Activated naive CD8-positive, alpha-beta T cell treated with anti-CD3 and anti-CD28 coated beads, Interleukin-2, amount 10 ng/mL, durations not matched to agents 7 days and 5 days (primary cell): ENCODE measurements at regions not wholly inside any gene's neighbourhood (a gene's known extent, or its start where the extent isn't known, plus 50 kb on each side); places are given as distances from the start of the nearest gene placed in this dataset.

Source experiments
- ATAC-seq: fragments of 150-1000 bp; cut with Tn5 transposase; one replicate; pipeline ENCODE4 v1.10.0; 2021; ENCODE audit warnings: low read depth, moderate library complexity
- POLR2A ChIA-PET: fragments of 350-600 bp; sonication (Branson Sonifier 250); formaldehyde crosslinking; loops from one replicate; lab custom pipeline; 2021; ENCODE audit warnings: antibody characterized with exemption; lab: Charles Lee
- DNase-seq: peaks from one replicate; pipeline ENCODE4 v3.0.0; 2021
- H3K27ac Mint-ChIP-seq: one replicate; pipeline ENCODE4 v1.8.0; 2022; ENCODE audit warnings: mild to moderate bottlenecking, mixed read lengths
- H3K27me3 Mint-ChIP-seq: one replicate; pipeline ENCODE4 v1.8.0; 2022; ENCODE audit warnings: mild to moderate bottlenecking, moderate library complexity, mixed read lengths
- H3K36me3 Mint-ChIP-seq: one replicate; pipeline ENCODE4 v1.8.0; 2021; ENCODE audit warnings: mild to moderate bottlenecking, mixed read lengths
- H3K4me1 Mint-ChIP-seq: one replicate; pipeline ENCODE4 v1.8.0; 2021; ENCODE audit warnings: mixed read lengths
- H3K4me3 Mint-ChIP-seq: one replicate; pipeline ENCODE4 v1.8.0; 2022; ENCODE audit warnings: mild to moderate bottlenecking, moderate library complexity, mixed read lengths
- H3K9me3 Mint-ChIP-seq: one replicate; pipeline ENCODE4 v1.8.0; 2021; ENCODE audit warnings: mixed read lengths

- no peaks in the 10 kb centered on the region for H3K4me1 Mint-ChIP-seq
Measured at GRCh38 chr5:158644301-158644700, 455.4 kb downstream of the EBF1 start.

GRCh38 chr5:158643840-158644239, 455.9 kb downstream of the EBF1 start:
- POLR2A ChIA-PET: no interaction called here
- H3K4me1 Mint-ChIP-seq: no peaks in the 10 kb centered on the region
- H3K27ac Mint-ChIP-seq: no peak overlapping the region
- ATAC-seq: no peak
- H3K4me3 Mint-ChIP-seq: no peak overlapping the region
- H3K36me3 Mint-ChIP-seq: no peaks in the 10 kb centered on the region
- no peak for DNase-seq
- H3K9me3 Mint-ChIP-seq: peaks cover 2% of the 10 kb centered on the region
- H3K27me3 Mint-ChIP-seq: no peaks in the 10 kb centered on the region

More at GRCh38 chr5:158644301-158644700, 455.4 kb downstream of the EBF1 start:
- Mint-ChIP-seq H3K27ac (no peak overlapping the region), H3K4me3 (no peak overlapping the region), H3K9me3 (peaks cover 2% of the 10 kb centered on the region), H3K27me3 (no peaks in the 10 kb centered on the region), H3K36me3 (no peaks in the 10 kb centered on the region)
- POLR2A ChIA-PET: no interaction called here
- no peak for ATAC-seq
- DNase-seq: no peak

DNA sequence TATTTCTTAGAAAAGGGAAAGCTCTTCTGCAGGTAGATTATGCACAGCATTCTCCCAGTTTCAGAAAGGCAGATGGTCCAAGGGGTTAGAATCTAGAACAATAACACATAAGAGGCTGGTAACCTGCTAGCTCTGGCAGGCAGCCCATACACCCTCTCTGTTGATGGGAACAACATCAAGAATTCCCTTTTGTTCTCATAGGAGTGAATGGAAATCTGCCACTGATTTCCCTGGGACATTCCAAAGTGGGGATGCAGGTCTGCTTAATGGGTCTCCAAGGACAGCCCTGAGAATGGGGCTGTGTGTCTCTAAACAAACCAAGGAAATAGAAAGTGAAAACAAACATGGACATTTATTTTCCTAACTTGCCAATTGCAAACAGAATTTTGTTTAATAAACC, 456.8 kb downstream of the EBF1 start:
- Mint-ChIP-seq H3K4me3 (no peak overlapping the region), H3K4me1 (no peaks in the 10 kb centered on the region), H3K27ac (no peak overlapping the region), H3K27me3 (no peaks in the 10 kb centered on the region), H3K9me3 (peaks cover 2% of the 10 kb centered on the region), H3K36me3 (no peaks in the 10 kb centered on the region)
- DNase-seq: no peak
- ATAC-seq: no peak
- POLR2A ChIA-PET: no interaction called here

DNA sequence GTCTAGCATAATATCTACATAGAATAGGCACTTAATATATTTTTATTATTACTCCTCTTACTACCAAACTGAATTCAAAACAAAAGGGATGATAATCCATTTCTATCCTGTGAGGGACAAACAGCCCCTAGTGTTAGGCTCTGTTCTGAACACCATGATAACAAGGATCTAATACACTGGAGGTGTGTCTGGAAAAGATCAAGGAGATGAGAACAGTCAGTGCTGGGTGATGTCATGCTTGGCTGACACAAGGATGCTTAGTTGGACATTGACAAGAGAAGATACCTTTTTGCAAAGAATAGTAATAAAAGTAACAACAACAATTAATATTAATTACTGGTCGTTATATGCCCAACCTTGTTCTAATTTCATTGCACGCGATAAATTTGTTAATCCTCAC, 458.7 kb downstream of the EBF1 start:
- DNase-seq (no peak), ATAC-seq (no peak)
- Mint-ChIP-seq H3K4me1 (no peaks in the 10 kb centered on the region), H3K27ac (no peak overlapping the region), H3K9me3 (peaks cover 2% of the 10 kb centered on the region), H3K27me3 (no peaks in the 10 kb centered on the region), H3K4me3 (no peak overlapping the region), H3K36me3 (no peaks in the 10 kb centered on the region)
- POLR2A ChIA-PET: no interaction called here

DNA sequence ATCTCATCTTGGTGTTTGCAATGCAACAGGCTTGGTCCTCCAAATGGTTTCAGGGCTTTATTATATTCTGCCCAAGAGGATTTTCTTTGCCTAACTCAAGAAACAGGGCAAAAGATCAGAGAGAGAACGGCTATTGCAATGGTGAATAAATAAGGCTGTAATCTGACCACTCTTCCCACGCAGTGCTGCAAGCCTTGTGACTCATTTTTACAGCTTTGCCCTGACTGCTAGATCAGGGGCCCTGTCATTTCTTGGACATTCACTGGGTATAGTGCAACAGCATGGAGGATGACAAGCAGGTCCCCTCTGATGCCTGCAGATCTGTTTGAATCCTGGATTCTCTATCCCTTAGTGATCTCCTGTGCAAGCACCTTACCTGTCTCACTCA, 459.1 kb downstream of the EBF1 start:
- POLR2A ChIA-PET: no interaction called here
- no peaks in the 10 kb centered on the region for H3K27me3 Mint-ChIP-seq
- H3K4me1 Mint-ChIP-seq: no peaks in the 10 kb centered on the region
- no peak for ATAC-seq
- no peak for DNase-seq
- H3K27ac Mint-ChIP-seq: no peak overlapping the region
- H3K9me3 Mint-ChIP-seq: peaks cover 2% of the 10 kb centered on the region
- H3K36me3 Mint-ChIP-seq: no peaks in the 10 kb centered on the region
- H3K4me3 Mint-ChIP-seq: no peak overlapping the region

GRCh38 chr5:158639881-158640592, 459.7 kb downstream of the EBF1 start:
- Mint-ChIP-seq H3K27me3 (no peaks in the 10 kb centered on the region), H3K4me3 (no peak overlapping the region), H3K36me3 (no peaks in the 10 kb centered on the region), H3K9me3 (peaks cover 1% of the 10 kb centered on the region), H3K27ac (no peak overlapping the region), H3K4me1 (no peaks in the 10 kb centered on the region)
- POLR2A ChIA-PET: no interaction called here
- ATAC-seq (no peak), DNase-seq (no peak)

DNA sequence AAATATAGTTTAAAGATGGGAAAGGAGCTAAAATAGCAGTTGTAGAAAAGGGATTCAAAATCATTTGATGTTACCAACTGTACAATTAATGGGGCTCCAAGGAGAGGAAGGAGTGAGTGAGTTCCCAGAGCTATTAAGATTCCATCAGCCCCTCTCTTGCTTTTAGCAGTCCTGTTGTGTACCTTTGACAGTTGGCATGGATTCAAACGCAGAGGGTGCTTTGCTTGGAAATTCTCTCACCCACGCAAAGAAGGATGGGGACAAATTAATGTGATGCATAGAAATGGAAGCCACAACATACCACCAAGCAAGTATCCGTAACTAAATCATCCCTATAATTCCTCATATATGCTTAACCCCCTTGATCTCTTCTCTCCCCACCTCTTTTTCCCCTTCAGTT, 461.3 kb downstream of the EBF1 start:
- Mint-ChIP-seq H3K36me3 (no peaks in the 10 kb centered on the region), H3K9me3 (peaks cover 1% of the 10 kb centered on the region), H3K4me3 (no peak overlapping the region), H3K27ac (no peak overlapping the region), H3K27me3 (no peaks in the 10 kb centered on the region), H3K4me1 (no peaks in the 10 kb centered on the region)
- POLR2A ChIA-PET: no interaction called here
- DNase-seq (no peak), ATAC-seq (no peak)

GRCh38 chr5:158637039-158637438, 462.7 kb downstream of the EBF1 start:
- Mint-ChIP-seq H3K27ac (no peak overlapping the region), H3K36me3 (no peaks in the 10 kb centered on the region), H3K4me1 (no peaks in the 10 kb centered on the region), H3K27me3 (no peaks in the 10 kb centered on the region), H3K9me3 (peaks cover under 1% of the 10 kb centered on the region), H3K4me3 (no peak overlapping the region)
- DNase-seq (no peak), ATAC-seq (no peak)
- POLR2A ChIA-PET: no interaction called here

GRCh38 chr5:158635565-158635964, 464.2 kb downstream of the EBF1 start:
- Mint-ChIP-seq H3K4me1 (no peaks in the 10 kb centered on the region), H3K4me3 (no peak overlapping the region), H3K27ac (no peak overlapping the region), H3K9me3 (no peaks in the 10 kb centered on the region), H3K27me3 (no peaks in the 10 kb centered on the region), H3K36me3 (no peaks in the 10 kb centered on the region)
- POLR2A ChIA-PET: no interaction called here
- no peak for ATAC-seq
- no peak for DNase-seq

DNA sequence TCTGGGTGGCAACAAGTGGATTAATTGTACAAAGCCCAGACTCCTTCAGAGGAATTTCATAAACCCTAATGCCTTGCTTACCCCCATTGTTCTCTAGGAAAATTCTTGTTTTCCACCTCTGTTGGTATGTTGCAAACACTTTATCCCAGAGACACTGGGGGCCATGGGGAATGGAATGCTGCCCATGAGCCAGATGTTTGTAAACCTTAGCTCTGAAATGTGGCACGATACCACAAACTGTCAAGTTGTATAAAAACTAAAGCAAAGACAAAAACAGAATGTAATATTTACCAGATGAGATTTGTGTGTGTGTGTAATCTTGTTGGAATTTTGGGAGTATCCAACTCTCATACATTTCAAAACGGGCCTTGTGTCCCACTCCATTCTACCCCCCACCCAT, 465.0 kb downstream of the EBF1 start:
- Mint-ChIP-seq H3K36me3 (no peaks in the 10 kb centered on the region), H3K4me3 (no peak overlapping the region), H3K4me1 (no peaks in the 10 kb centered on the region), H3K9me3 (peaks cover 1% of the 10 kb centered on the region), H3K27me3 (no peaks in the 10 kb centered on the region), H3K27ac (no peak overlapping the region)
- no peak for ATAC-seq
- POLR2A ChIA-PET: no interaction called here
- no peak for DNase-seq

GRCh38 chr5:158629591-158630312, 470.0 kb downstream of the EBF1 start:
- H3K27ac Mint-ChIP-seq: no peak overlapping the region
- no peak for ATAC-seq
- H3K4me3 Mint-ChIP-seq: no peak overlapping the region
- no peaks in the 10 kb centered on the region for H3K4me1 Mint-ChIP-seq
- no peaks in the 10 kb centered on the region for H3K27me3 Mint-ChIP-seq
- H3K9me3 Mint-ChIP-seq: peaks cover 1% of the 10 kb centered on the region
- DNase-seq: no peak
- H3K36me3 Mint-ChIP-seq: no peaks in the 10 kb centered on the region
- POLR2A ChIA-PET: no interaction called here

DNA sequence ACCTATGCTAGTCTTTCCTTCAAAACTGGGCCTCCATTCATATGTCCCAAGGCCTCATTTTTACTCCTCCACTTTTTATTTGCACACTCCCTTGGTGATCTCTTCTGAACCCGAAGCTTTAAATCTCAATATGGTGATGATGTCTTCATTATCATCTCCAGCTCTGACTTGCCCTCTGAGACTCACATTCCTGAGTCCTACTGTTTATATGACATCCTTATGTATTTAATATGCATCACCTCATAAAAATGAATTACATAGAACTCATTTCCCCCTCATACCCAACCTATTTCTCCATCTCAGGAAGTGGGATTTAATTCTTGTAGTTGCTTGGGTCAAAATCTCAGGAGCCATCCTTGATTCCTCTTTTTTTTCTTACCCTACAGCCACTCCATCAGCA, 473.0 kb downstream of the EBF1 start:
- POLR2A ChIA-PET: no interaction called here
- Mint-ChIP-seq H3K4me3 (no peak overlapping the region), H3K4me1 (no peaks in the 10 kb centered on the region), H3K36me3 (no peaks in the 10 kb centered on the region), H3K9me3 (peaks cover 3% of the 10 kb centered on the region), H3K27me3 (no peaks in the 10 kb centered on the region), H3K27ac (no peak overlapping the region)
- no peak for DNase-seq
- ATAC-seq: no peak

DNA sequence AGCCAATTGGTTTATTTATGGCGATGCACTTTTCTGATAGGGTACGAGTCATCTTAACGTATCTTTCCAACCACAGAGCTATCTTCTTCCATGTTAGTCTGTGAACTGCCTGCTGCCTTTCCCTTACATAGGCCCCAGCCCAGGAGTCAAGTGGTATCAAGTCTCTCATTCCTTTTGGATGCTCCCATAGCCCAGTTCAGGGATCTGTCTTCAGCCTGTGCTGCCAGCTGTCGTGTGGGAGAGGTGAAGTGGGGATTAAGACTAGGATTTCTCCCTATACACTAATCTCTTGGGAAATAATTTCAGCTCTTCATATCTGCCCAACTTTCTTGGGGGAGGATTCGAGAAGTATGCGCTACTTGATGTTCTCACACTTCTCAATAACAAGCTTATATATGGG, 475.7 kb downstream of the EBF1 start:
- Mint-ChIP-seq H3K4me1 (no peaks in the 10 kb centered on the region), H3K27me3 (no peaks in the 10 kb centered on the region)

DNA sequence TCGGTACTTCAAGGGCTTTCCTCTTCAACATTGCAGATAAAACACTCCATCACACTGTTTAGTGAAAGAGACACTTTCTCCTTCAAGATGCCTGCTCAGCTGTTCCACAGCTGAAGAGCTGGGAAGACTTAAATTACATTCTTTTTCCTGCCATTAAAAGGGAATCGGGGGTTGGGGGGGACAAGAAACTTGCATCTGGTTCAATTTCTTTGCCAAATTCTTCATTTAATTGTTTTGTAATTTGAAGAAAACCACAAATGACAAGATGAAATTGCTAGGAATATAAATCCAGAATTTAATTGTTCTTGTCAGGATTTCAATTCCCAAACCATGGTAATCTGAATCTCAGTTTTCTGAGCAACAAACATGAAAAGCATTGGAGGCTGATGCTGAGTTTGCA, 478.3 kb downstream of the EBF1 start:
- Mint-ChIP-seq H3K27ac (no peak overlapping the region), H3K4me3 (no peak overlapping the region), H3K27me3 (no peaks in the 10 kb centered on the region)

More for the DNA sequence above, 475.7 kb downstream of the EBF1 start:
- no peak overlapping the region for H3K4me3 Mint-ChIP-seq
- H3K27ac Mint-ChIP-seq: no peak overlapping the region
- POLR2A ChIA-PET: no interaction called here
- peaks cover 2% of the 10 kb centered on the region for H3K9me3 Mint-ChIP-seq
- H3K36me3 Mint-ChIP-seq: no peaks in the 10 kb centered on the region
- ATAC-seq (no peak), DNase-seq (no peak)

More for the DNA sequence above, 478.3 kb downstream of the EBF1 start:
- Mint-ChIP-seq H3K9me3 (peaks cover 2% of the 10 kb centered on the region), H3K4me1 (no peaks in the 10 kb centered on the region), H3K36me3 (no peaks in the 10 kb centered on the region)
- DNase-seq: no peak
- no peak for ATAC-seq
- POLR2A ChIA-PET: no interaction called here
